Endothelial cell of umbilical vein (primary cell): ENCODE measurements at regions not wholly inside any gene's neighbourhood (a gene's known extent, or its start where the extent isn't known, plus 50 kb on each side); places are given as distances from the start of the nearest gene placed in this dataset.

Experiments
- BruUV-seq: library from RNA; stranded (reverse); fragments of 400-500 nt; replicated peaks from 2 replicates; lab custom pipeline; 2021; lab: Mats Ljungman, UMichigan
- CTCF ChIA-PET: fragments of 300-600, 350-600 bp; sonication (Branson Sonifier 250); formaldehyde crosslinking; loops from one replicate; lab custom pipeline; 2021; ENCODE audit warnings: antibody characterized with exemption, inconsistent platforms; lab: Charles Lee
- POLR2A ChIA-PET: fragments of 300-600, 350-600 bp; sonication (Branson Sonifier 250); formaldehyde crosslinking; loops from one replicate; lab custom pipeline; 2021; ENCODE audit warnings: antibody characterized with exemption, inconsistent platforms; lab: Charles Lee
- DNase-seq: peaks from one replicate; pipeline ENCODE4 v3.0.0-alpha.2; 2011; ENCODE audit warnings: low read depth, low spot score
- FAIRE-seq: peaks from 2 replicates; lab custom pipeline; 2011; peaks lifted over from hg19 to GRCh38; lab: Jason Lieb, UNC
- H2AFZ ChIP-seq: 2 replicates; pipeline ENCODE4 v1.6.0; 2012; ENCODE audit warnings: low read depth, low read length, control low read depth, inconsistent platforms
- H3K27ac ChIP-seq: 2 replicates; pipeline ENCODE4 v1.5.1; 2011; ENCODE audit warnings: low read depth, mild to moderate bottlenecking, control low read depth, low read length, moderate library complexity; ENCODE audit not compliant: insufficient read depth
- H3K27me3 ChIP-seq, 2 experiments: 2 replicates each; pipeline versions ENCODE4 v1.6.0 to v1.6.1; 2011; ENCODE audit warnings: low read length in 2 of 2, mixed read lengths in 1 of 2; ENCODE audit not compliant: control insufficient read depth in 2 of 2, insufficient read depth in 2 of 2
- H3K36me3 ChIP-seq, 2 experiments: 2 replicates in 1 of 2; 3 replicates in 1 of 2; pipeline ENCODE4 v1.5.1; 2011; ENCODE audit warnings: low read length in 2 of 2, mild to moderate bottlenecking in 1 of 2, moderate library complexity in 1 of 2; ENCODE audit not compliant: control insufficient read depth in 2 of 2, insufficient read depth in 2 of 2; ENCODE audit errors: extremely low read depth in 1 of 2
- H3K4me1 ChIP-seq: 3 replicates; pipeline ENCODE4 v1.5.1; 2011; ENCODE audit warnings: mild to moderate bottlenecking, low read length; ENCODE audit not compliant: control insufficient read depth, insufficient read depth; ENCODE audit errors: extremely low read depth
- H3K4me2 ChIP-seq: 2 replicates; pipeline ENCODE4 v1.6.1; 2011; ENCODE audit warnings: low read length, control low read depth, mixed read lengths; ENCODE audit not compliant: insufficient read depth
- H3K4me3 ChIP-seq, 3 experiments: fragments of 200-600 bp in 1 of 3; sonication (generic), shearing (Covaris generic) in 1 of 3; replicated peaks in 1 of 3; 2 replicates each; pipeline ENCODE4 v1.5.1; 2011 to 2016; ENCODE audit warnings: control low read depth in 3 of 3, low read length in 3 of 3, mild to moderate bottlenecking in 2 of 3, inconsistent platforms in 1 of 3, low read depth in 1 of 3, moderate library complexity in 1 of 3; ENCODE audit not compliant: insufficient read depth in 1 of 3
- H3K79me2 ChIP-seq: 2 replicates; pipeline ENCODE4 v1.6.0; 2012; ENCODE audit warnings: low read length, inconsistent platforms; ENCODE audit not compliant: control insufficient read depth, insufficient read depth
- H3K9ac ChIP-seq: replicated peaks from 2 replicates; pipeline ENCODE3; 2011; ENCODE audit warnings: low read length, control low read depth; ENCODE audit not compliant: insufficient read depth; ENCODE audit errors: extremely low read depth
- H3K9me1 ChIP-seq: replicated peaks from 3 replicates; pipeline ENCODE4 v1.6.0; 2011; ENCODE audit warnings: mild to moderate bottlenecking, low read length; ENCODE audit not compliant: control insufficient read depth, insufficient read depth; ENCODE audit errors: extremely low read depth
- H3K9me3 ChIP-seq: replicated peaks from 2 replicates; pipeline ENCODE4 v1.5.1; 2012; ENCODE audit warnings: low read length, inconsistent platforms; ENCODE audit not compliant: control insufficient read depth, insufficient read depth
- H4K20me1 ChIP-seq: replicated peaks from 2 replicates; pipeline ENCODE3; 2011; ENCODE audit warnings: mild to moderate bottlenecking, low read length; ENCODE audit not compliant: control insufficient read depth, insufficient read depth; ENCODE audit errors: extremely low read depth
- CTCF ChIP-seq, 2 donors: IDR thresholded peaks; 1 replicate in 1 of 2; 2 replicates in 1 of 2; pipeline ENCODE4 v1.5.1; 2011; ENCODE audit warnings: low read length in 2 of 2, mild to moderate bottlenecking in 2 of 2, moderate library complexity in 2 of 2, control low read depth in 1 of 2, inconsistent platforms in 1 of 2, low read depth in 1 of 2; ENCODE audit not compliant: insufficient read depth in 1 of 2; ENCODE audit errors: extremely low read depth in 1 of 2
- EZH2 ChIP-seq: IDR thresholded peaks from 2 replicates; pipeline ENCODE4 v1.6.1; 2012; ENCODE audit warnings: borderline replicate concordance, low read depth, mild to moderate bottlenecking, moderate library complexity, low read length, inconsistent platforms; ENCODE audit not compliant: severe bottlenecking
- FOS ChIP-seq: IDR thresholded peaks from 2 replicates; pipeline ENCODE4 v1.6.1; 2011; ENCODE audit warnings: mild to moderate bottlenecking, low read length, moderate library complexity, borderline replicate concordance; ENCODE audit not compliant: insufficient read depth
- GATA2 ChIP-seq: IDR thresholded peaks from 2 replicates; pipeline ENCODE4 v1.7.0; 2011; ENCODE audit warnings: low read depth, mild to moderate bottlenecking, moderate library complexity, mixed read lengths, low read length; ENCODE audit not compliant: insufficient read length, insufficient read depth
- POLR2A ChIP-seq: IDR thresholded peaks from 2 replicates; pipeline ENCODE4 v1.6.1; 2012; ENCODE audit warnings: low read depth, mild to moderate bottlenecking, control low read depth, low read length
- POLR2AphosphoS5 ChIP-seq: IDR thresholded peaks from 2 replicates; pipeline ENCODE4 v1.6.1; 2012; ENCODE audit warnings: low read depth, mild to moderate bottlenecking, control low read depth, low read length, moderate library complexity; ENCODE audit not compliant: insufficient read depth
- dilution Hi-C: fragments of 300-500 bp; cut with MboI; formaldehyde crosslinking; loops from one replicate; pipeline ENCODE4 v1.15.0; 2019; ENCODE audit warnings: low sequenced_read_pairs; ENCODE audit not compliant: extremely low pct_ligation_motif_present
- intact Hi-C: fragments of 100-400 bp; cut with micrococcal nuclease; formaldehyde crosslinking; loops from one replicate; pipeline ENCODE4 v1.10.0; 2022
- TF ChIP-seq, protein P1 (sequence below): IDR thresholded peaks from 2 replicates; pipeline ENCODE4 v1.6.1; 2011; ENCODE audit not compliant: insufficient read depth, insufficient read length

DNA sequence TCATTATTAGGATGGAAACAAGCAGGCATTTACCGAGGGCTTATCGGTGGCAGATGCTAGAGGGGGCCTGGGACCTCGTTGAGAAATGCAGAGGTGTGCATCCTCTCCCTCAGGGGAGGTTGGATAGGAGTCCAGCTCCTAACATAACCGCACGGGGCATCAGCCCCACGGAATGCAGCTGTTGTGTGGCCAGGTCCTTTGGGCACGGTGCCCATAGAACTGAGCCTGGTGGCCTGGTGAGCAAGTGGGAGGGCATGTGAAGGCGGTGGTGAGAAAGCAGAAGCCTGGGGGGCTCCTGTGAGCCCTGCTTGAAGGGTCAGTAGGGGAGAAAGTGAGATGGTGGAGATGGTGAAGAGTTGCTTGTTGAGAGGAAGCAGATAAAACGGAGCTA, 143.7 kb downstream of the CDH26 start:
- FAIRE-seq (no peak), DNase-seq (no peak)
- Histone ChIP-seq H3K27me3 (no peaks in the 10 kb centered on the region), H3K79me2 (no peaks in the 10 kb centered on the region), H3K4me2 (no peak overlapping the region), H3K9ac (no peak overlapping the region), H3K27ac (no peak overlapping the region), H3K36me3 (no peaks in the 10 kb centered on the region), H2AFZ (no peak overlapping the region), H4K20me1 (no peaks in the 10 kb centered on the region), H3K4me3 (no peak overlapping the region), H3K9me1 (no peaks in the 10 kb centered on the region), H3K9me3 (peaks cover 4% of the 10 kb centered on the region), H3K4me1 (no peaks in the 10 kb centered on the region)
- ChIA-PET POLR2A (no interaction called here), CTCF (no interaction called here)
- TF ChIP-seq, protein P1, sequence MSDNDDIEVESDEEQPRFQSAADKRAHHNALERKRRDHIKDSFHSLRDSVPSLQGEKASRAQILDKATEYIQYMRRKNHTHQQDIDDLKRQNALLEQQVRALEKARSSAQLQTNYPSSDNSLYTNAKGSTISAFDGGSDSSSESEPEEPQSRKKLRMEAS: no peak
- no peak for TF ChIP-seq EZH2
- no peak for TF ChIP-seq GATA2
- TF ChIP-seq POLR2AphosphoS5: no peak
- no peak for TF ChIP-seq POLR2A
- BruUV-seq: no TSS peak
- intact Hi-C loops: no loop called here
- dilution Hi-C loops: no loop called here

GRCh38 chr20:60102665-60103210, 144.5 kb downstream of the CDH26 start:
- Histone ChIP-seq H3K9me3 (peaks cover 5% of the 10 kb centered on the region), H4K20me1 (no peaks in the 10 kb centered on the region), H3K4me2 (no peak overlapping the region), H2AFZ (no peak overlapping the region), H3K4me3 (no peak overlapping the region), H3K9ac (no peak overlapping the region), H3K79me2 (no peaks in the 10 kb centered on the region), H3K4me1 (no peaks in the 10 kb centered on the region), H3K27me3 (no peaks in the 10 kb centered on the region), H3K27ac (no peak overlapping the region), H3K36me3 (no peaks in the 10 kb centered on the region), H3K9me1 (no peaks in the 10 kb centered on the region)
- intact Hi-C loops: no loop called here
- dilution Hi-C loops: no loop called here
- FAIRE-seq: no peak
- CTCF ChIA-PET: no interaction called here
- no TSS peak for BruUV-seq
- POLR2A ChIA-PET: no interaction called here
- TF ChIP-seq EZH2: no peak
- no peak for TF ChIP-seq POLR2A
- TF ChIP-seq CTCF (IDR thresholded peaks at IDR 0.05; ENCODE audit: extremely low read depth in 1 of 2, insufficient read depth in 1 of 2, low read depth in 1 of 2, low read length in 2 of 2): no peak
- TF ChIP-seq, protein P1: no peak
- no peak for TF ChIP-seq GATA2
- TF ChIP-seq FOS: no peak
- DNase-seq: no peak
